Neuronal stem cell (in vitro differentiated cells): ENCODE measurements at regions not wholly inside any gene's neighbourhood (a gene's known extent, or its start where the extent isn't known, plus 50 kb on each side); places are given as distances from the start of the nearest gene placed in this dataset.
"Not testable (repeated sequence)": the region's sequence is repeated elsewhere in the genome, so short reads cannot be mapped to it uniquely, and the experiment has no call there.

ENCODE experiments used
- DNase-seq: peaks from one replicate; pipeline ENCODE4 v3.0.0-alpha.2; 2013; ENCODE audit warnings: low spot score
- H2AFZ ChIP-seq: one replicate; pipeline ENCODE4 v1.6.1; 2013; ENCODE audit warnings: mild to moderate bottlenecking, low read length, inconsistent platforms
- H2AK5ac ChIP-seq: 2 replicates; pipeline ENCODE4 v1.6.1; 2013; ENCODE audit warnings: low read depth, mild to moderate bottlenecking, inconsistent platforms, low read length, moderate library complexity, mixed read lengths
- H2BK120ac ChIP-seq: 2 replicates; pipeline ENCODE4 v1.6.1; 2013; ENCODE audit warnings: low read depth, mild to moderate bottlenecking, inconsistent platforms, low read length, moderate library complexity, mixed read lengths
- H2BK12ac ChIP-seq: one replicate; pipeline ENCODE4 v1.6.1; 2013; ENCODE audit warnings: low read length, inconsistent platforms
- H2BK15ac ChIP-seq: 2 replicates; pipeline ENCODE4 v1.6.1; 2013; ENCODE audit warnings: mild to moderate bottlenecking, low read length, inconsistent platforms, mixed read lengths
- H2BK5ac ChIP-seq: one replicate; pipeline ENCODE4 v1.6.1; 2013; ENCODE audit warnings: inconsistent platforms, mild to moderate bottlenecking, low read length, moderate library complexity
- H3K14ac ChIP-seq: one replicate; pipeline ENCODE4 v1.6.1; 2013; ENCODE audit warnings: low read length, inconsistent platforms
- H3K18ac ChIP-seq: 2 replicates; pipeline ENCODE4 v1.6.1; 2013; ENCODE audit warnings: low read length, inconsistent platforms
- H3K23ac ChIP-seq: 2 replicates; pipeline ENCODE4 v1.6.1; 2013; ENCODE audit warnings: low read depth, mild to moderate bottlenecking, mixed read lengths, low read length, inconsistent platforms; ENCODE audit not compliant: poor library complexity
- H3K27ac ChIP-seq: replicated peaks from 3 replicates; pipeline ENCODE4 v1.5.1; 2013; ENCODE audit warnings: low read length, inconsistent platforms
- H3K27me3 ChIP-seq, 3 experiments: 2 replicates each; pipeline ENCODE4 v1.6.1; 2013; ENCODE audit warnings: low read length in 3 of 3, mild to moderate bottlenecking in 2 of 3, inconsistent platforms in 1 of 3, low read depth in 1 of 3, mixed read lengths in 1 of 3, moderate library complexity in 1 of 3; ENCODE audit not compliant: control insufficient read depth in 3 of 3, insufficient read depth in 3 of 3
- H3K36me3 ChIP-seq, 2 donors: replicated peaks in 1 of 2; 2 replicates each; pipeline ENCODE4 v1.6.1; 2013; ENCODE audit warnings: low read length in 2 of 2; ENCODE audit not compliant: control insufficient read depth in 2 of 2, insufficient read depth in 2 of 2
- H3K4ac ChIP-seq: 2 replicates; pipeline ENCODE4 v1.6.1; 2013; ENCODE audit warnings: inconsistent platforms, mild to moderate bottlenecking, low read length, moderate library complexity
- H3K4me1 ChIP-seq, 2 donors: 1 replicate in 1 of 2; 2 replicates in 1 of 2; pipeline ENCODE4 v1.6.1; 2013; ENCODE audit warnings: low read length in 2 of 2, low read depth in 1 of 2; ENCODE audit not compliant: control insufficient read depth in 2 of 2, insufficient read depth in 1 of 2
- H3K4me2 ChIP-seq: one replicate; pipeline ENCODE4 v1.6.1; 2013; ENCODE audit warnings: mild to moderate bottlenecking, low read length, inconsistent platforms; ENCODE audit not compliant: insufficient read depth, poor library complexity, severe bottlenecking
- H3K4me3 ChIP-seq, 2 donors: 2 replicates each; pipeline ENCODE4 v1.5.1; 2013; ENCODE audit warnings: low read length in 2 of 2, mild to moderate bottlenecking in 2 of 2, inconsistent platforms in 1 of 2, moderate library complexity in 1 of 2
- H3K79me1 ChIP-seq: one replicate; pipeline ENCODE4 v1.6.1; 2013; ENCODE audit warnings: low read depth, mild to moderate bottlenecking, inconsistent platforms, low read length, moderate library complexity
- H3K9ac ChIP-seq: one replicate; pipeline ENCODE4 v1.6.1; 2013; ENCODE audit warnings: mild to moderate bottlenecking, low read depth, low read length, inconsistent platforms; ENCODE audit not compliant: poor library complexity
- H3K9me3 ChIP-seq, 2 donors: replicated peaks in 1 of 2; 2 replicates each; pipeline versions ENCODE3 to v1.6.1; 2013; ENCODE audit warnings: low read length in 2 of 2, mild to moderate bottlenecking in 2 of 2, inconsistent platforms in 1 of 2, low read depth in 1 of 2, mixed read lengths in 1 of 2, moderate library complexity in 1 of 2; ENCODE audit not compliant: control insufficient read depth in 2 of 2, insufficient read depth in 1 of 2
- H4K8ac ChIP-seq: one replicate; pipeline ENCODE4 v1.6.1; 2013; ENCODE audit warnings: low read depth, mild to moderate bottlenecking, inconsistent platforms, low read length, moderate library complexity
- H4K91ac ChIP-seq: one replicate; pipeline ENCODE4 v1.6.1; 2013; ENCODE audit warnings: low read length, low read depth, mild to moderate bottlenecking, inconsistent platforms; ENCODE audit not compliant: poor library complexity
- WGBS, 2 donors: extraction: QIAGEN DNeasy Blood & Tissue Kit; methylation state at CpG; one replicate each; pipeline ENCODE4 v1.1.7; 2013; ENCODE audit warnings: missing lambda C conversion rate in 2 of 2, mixed read lengths in 1 of 2; ENCODE audit not compliant: insufficient read length in 2 of 2, insufficient replicate concordance in 1 of 2; ENCODE audit errors: extremely low coverage in 2 of 2; 5-methylcytosine and 5-hydroxymethylcytosine counted together

- Histone ChIP-seq H3K4me3 (no peak overlapping the region), H4K8ac (no peak overlapping the region), H3K9ac (no peak overlapping the region), H2BK5ac (no peak overlapping the region), H3K23ac (no peak overlapping the region), H3K9me3 (peaks cover 0 to 3% of the 10 kb centered on the region in 2 donors), H2BK120ac (no peak overlapping the region), H3K79me1 (no peaks in the 10 kb centered on the region), H3K27ac (no peak overlapping the region), H2BK15ac (no peak overlapping the region), H3K4me2 (no peak overlapping the region), H3K4me1 (peaks cover 0 to 2% of the 10 kb centered on the region in 2 donors), H2AK5ac (no peak overlapping the region), H2AFZ (no peak overlapping the region), H3K36me3 (no peaks in the 10 kb centered on the region), H3K18ac (no peak overlapping the region), H3K27me3 (no peaks in the 10 kb centered on the region), H3K14ac (no peak overlapping the region), H2BK12ac (no peak overlapping the region), H4K91ac (no peak overlapping the region), H3K4ac (no peak overlapping the region)
- no CpG with 5 or more reads among the region's 3 CpGs for WGBS, 2 donors
- no peak for DNase-seq
Measured at GRCh38 chr17:27105636-27106035, 188.3 kb upstream of the WSB1 start.

DNA sequence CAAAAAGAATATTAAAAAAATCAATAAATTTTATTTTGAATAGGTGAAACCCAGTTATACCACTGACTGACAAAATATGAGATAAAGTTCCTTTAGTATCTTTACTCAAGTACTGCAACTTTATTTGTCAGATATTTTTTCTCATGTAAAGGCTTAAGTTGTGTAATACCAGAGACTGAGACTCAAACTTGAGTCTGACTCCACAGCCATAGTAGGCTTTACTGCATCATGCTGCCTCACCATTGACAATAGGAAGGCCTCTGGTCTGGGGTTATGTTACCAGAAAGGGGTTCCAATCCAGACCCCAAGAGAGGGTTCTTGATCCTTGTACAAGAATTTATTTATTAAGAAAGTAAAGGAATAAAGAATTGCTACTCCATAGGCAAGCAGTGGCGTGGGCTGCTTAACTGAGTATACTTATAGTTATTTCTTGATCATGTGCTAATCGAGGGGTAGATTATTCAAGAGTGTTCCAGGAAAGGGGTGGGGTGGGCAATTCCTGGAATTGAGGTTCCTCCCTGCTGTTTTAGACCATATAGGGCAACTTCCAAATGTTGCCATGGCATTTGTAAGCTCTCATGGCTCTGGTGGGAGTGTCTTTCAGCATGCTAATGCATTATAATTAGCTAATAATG is 187.4 kb upstream of the WSB1 start:
- DNase-seq: no peak
- no peak overlapping the region for H2BK5ac ChIP-seq
- H3K9me3 ChIP-seq: peaks cover 0 to 3% of the 10 kb centered on the region in 2 donors
- no peak overlapping the region for H3K4me3 ChIP-seq
- H3K79me1 ChIP-seq: no peaks in the 10 kb centered on the region
- no peak overlapping the region for H3K4ac ChIP-seq
- H2BK120ac ChIP-seq: no peak overlapping the region
- H3K27ac ChIP-seq: no peak overlapping the region
- no peak overlapping the region for H3K4me2 ChIP-seq
- H3K14ac ChIP-seq: no peak overlapping the region
- no peak overlapping the region for H4K91ac ChIP-seq
- H2BK15ac ChIP-seq: no peak overlapping the region
- H3K36me3 ChIP-seq: no peaks in the 10 kb centered on the region
- no peak overlapping the region for H2AK5ac ChIP-seq
- H3K9ac ChIP-seq: no peak overlapping the region
- H3K4me1 ChIP-seq: peaks cover 0 to 2% of the 10 kb centered on the region in 2 donors
- no peaks in the 10 kb centered on the region for H3K27me3 ChIP-seq
- no peak overlapping the region for H2BK12ac ChIP-seq
- no CpG with 5 or more reads among the region's 2 CpGs for WGBS, 2 donors
- H3K23ac ChIP-seq: no peak overlapping the region
- no peak overlapping the region for H3K18ac ChIP-seq
- H2AFZ ChIP-seq: no peak overlapping the region
- H4K8ac ChIP-seq: no peak overlapping the region

DNA sequence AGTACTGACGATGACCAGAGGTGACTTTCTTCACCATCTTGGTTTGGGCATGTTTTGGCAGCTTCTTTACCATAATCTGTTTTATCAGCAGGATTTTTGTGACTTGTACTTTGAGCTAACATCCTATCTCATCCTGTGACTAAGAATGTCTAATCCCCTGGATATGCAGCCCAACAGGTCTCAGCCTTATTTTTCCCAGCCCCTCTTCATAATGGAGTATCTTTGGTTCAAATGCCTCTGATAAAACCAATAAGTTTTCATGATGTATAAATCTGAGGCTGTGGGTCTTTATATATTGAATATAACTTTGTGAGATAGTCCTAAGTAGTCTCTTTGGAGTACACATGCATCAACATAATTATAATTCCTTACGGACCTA is 186.9 kb upstream of the WSB1 start:
- Histone ChIP-seq H2BK120ac (no peak overlapping the region), H3K23ac (no peak overlapping the region), H2BK5ac (no peak overlapping the region), H3K18ac (no peak overlapping the region), H2BK12ac (no peak overlapping the region), H2AK5ac (no peak overlapping the region), H4K91ac (no peak overlapping the region), H3K36me3 (no peaks in the 10 kb centered on the region), H3K9me3 (peaks cover 0 to 3% of the 10 kb centered on the region in 2 donors), H3K9ac (no peak overlapping the region), H3K4me1 (peaks cover 0 to 2% of the 10 kb centered on the region in 2 donors), H3K14ac (no peak overlapping the region), H3K4ac (no peak overlapping the region), H2BK15ac (no peak overlapping the region), H4K8ac (no peak overlapping the region), H3K27me3 (no peaks in the 10 kb centered on the region), H3K27ac (no peak overlapping the region), H2AFZ (no peak overlapping the region), H3K4me2 (no peak overlapping the region), H3K4me3 (no peak overlapping the region), H3K79me1 (no peaks in the 10 kb centered on the region)
- DNase-seq: no peak
- no CpG with 5 or more reads among the region's 2 CpGs for WGBS, 2 donors

- DNase-seq, H3K27ac ChIP-seq: not testable (repeated sequence)
Measured at GRCh38 chr17:27107386-27108328, 186.3 kb upstream of the WSB1 start.

More at GRCh38 chr17:27107386-27108328, 186.3 kb upstream of the WSB1 start:
- not testable (repeated sequence) for H4K91ac ChIP-seq, H3K4me2 ChIP-seq, H3K4me1 ChIP-seq, H2AK5ac ChIP-seq, H3K18ac ChIP-seq, H3K23ac ChIP-seq, H2BK5ac ChIP-seq, H3K4me3 ChIP-seq, H3K36me3 ChIP-seq, H3K27me3 ChIP-seq, H4K8ac ChIP-seq, H2BK15ac ChIP-seq, H2BK120ac ChIP-seq, H3K14ac ChIP-seq, H2BK12ac ChIP-seq, H3K4ac ChIP-seq, H2AFZ ChIP-seq, H3K79me1 ChIP-seq, H3K9me3 ChIP-seq, H3K9ac ChIP-seq
- WGBS, 2 donors: no CpG with 5 or more reads among the region's 2 CpGs
